HG02642 (cell line): ENCODE measurements at regions not wholly inside any gene's neighbourhood (a gene's known extent, or its start where the extent isn't known, plus 50 kb on each side); places are given as distances from the start of the nearest gene placed in this dataset.
"Not testable (repeated sequence)": the region's sequence is repeated elsewhere in the genome, so short reads cannot be mapped to it uniquely, and the experiment has no call there.

ENCODE experiments used
- ATAC-seq: cut with Tn5 transposase; IDR thresholded peaks from one replicate; pipeline ENCODE4 v1.9.1; 2021; ENCODE audit warnings: mild to moderate bottlenecking; ENCODE audit not compliant: unreplicated experiment, poor library complexity

DNA sequence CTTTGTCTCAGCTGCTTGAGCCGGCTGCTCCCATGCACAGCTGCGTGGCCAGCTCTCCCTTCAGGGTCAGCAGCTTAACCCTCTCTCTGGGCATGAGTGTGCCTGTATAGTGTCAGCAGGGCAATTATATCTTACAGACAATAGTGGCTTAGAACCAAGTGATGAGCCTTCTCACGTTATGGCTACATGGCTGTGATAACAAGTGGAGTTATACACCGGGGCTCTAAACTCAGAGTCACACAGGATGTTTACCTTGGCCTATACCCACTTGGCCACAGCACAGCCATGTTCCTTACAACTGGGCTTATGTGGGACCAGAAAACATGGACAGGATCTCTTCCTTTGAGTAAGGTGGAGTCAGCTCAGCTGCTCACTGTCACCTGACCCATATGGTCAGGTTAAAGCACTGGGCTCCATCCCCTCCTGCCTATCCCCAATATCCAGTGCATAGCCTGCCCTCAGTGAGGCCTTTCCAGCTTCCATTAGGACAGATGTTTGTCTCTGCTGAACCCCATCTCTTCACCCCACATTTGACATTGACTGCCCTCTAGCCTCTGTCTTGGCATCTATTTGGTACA is 294.2 kb upstream of the NCKAP5 start:
- no peak for ATAC-seq

DNA sequence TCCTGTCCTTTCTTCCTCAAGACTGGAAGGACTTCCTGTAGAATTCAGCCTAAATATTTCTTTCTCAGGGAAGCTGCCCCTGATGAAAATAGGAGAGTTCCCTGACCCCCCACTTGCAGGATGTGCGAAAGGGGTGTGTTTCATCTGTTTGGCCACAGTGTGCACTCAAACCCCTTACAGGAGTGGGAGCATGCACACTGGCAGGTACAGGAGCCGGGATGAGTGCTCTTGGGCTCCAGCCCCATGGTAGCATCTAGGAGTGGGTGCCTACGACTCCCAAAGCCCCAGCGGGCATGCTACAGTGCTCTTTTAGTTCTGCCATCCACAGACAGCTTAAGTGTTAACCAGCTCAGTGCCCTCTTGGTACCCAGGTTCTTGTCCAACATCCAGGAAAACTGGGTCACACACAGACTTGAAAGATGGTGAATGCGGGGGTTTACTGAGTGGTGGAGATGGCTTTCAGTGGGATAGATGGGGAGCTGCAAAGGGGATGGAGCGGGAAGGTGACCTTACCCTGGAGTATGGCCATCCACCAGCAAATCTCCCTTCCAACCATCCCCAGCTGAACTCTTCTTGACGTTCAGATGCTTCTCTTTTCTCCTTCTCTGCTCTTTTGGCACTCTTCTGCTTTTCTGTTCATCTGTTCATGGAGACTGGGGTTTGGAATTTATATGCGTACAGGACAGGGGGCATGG is 295.0 kb upstream of the NCKAP5 start:
- no peak for ATAC-seq

DNA sequence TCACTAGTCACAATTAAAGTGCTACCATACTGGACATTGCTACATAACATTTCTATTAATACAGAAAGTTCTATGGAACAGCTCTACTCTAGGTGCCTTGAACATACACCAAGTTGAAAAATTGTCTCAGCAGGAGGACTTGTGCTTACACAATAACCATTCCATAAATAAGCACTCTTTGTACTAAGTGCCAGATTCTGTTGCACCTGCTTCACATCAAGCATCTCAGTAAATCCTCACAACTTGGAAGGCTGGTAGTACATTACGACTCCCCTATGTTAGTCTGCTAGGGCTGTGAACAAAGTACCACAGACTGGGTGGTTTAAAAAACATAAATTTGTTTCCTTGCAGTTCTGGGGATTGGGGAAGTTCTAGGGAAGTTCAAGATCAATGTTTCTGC is 296.9 kb upstream of the NCKAP5 start:
- ATAC-seq: no peak

DNA sequence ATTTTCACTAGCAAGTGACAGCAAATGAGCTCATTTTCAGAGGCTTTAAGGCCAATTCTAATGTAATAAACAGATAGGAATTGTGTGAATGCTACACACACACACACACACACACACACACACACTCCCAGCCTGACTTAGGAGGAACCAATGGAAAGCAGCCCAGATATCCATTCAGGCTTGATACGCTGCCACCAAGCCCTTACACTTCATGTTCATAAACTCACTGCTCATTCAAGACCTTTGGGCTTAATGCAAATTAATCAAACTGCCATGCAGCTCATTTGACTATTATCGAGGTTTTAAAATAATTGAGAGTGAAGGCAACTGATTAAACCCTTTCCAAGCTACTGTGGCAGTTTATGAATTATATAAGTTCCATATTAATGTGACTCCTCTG is 298.9 kb upstream of the NCKAP5 start:
- ATAC-seq: no peak

DNA sequence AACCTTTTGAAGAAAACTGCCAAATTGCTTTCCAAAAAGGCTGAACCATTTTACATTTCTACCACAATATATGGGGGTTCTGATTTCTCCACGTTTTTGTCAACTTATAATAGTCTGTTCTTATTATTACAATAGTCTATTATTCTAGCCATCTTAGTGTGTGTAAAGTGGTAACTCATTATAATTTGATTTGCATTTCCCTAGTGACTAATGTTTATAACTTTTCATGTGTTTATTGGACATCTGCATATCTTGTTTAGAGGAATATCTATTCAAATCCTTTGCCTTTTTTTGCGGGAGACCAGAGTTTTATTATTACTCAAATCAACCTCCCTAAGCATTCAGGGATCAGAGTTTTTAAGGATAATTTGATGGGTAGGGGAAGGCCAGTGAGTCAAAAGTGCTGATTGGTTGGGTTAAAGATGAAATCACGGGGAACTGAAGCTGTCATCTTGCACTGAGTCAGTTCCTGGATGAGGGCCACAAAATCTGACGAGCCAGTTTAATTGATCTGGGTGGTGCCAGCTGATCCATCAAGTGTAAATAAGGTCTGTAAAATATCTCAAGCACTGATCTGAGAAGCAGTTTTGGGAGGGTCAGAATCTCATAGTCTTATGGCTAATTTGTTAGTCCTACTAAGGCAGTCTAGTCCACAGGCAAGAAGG is 303.4 kb upstream of the NCKAP5 start:
- ATAC-seq: no peak

DNA sequence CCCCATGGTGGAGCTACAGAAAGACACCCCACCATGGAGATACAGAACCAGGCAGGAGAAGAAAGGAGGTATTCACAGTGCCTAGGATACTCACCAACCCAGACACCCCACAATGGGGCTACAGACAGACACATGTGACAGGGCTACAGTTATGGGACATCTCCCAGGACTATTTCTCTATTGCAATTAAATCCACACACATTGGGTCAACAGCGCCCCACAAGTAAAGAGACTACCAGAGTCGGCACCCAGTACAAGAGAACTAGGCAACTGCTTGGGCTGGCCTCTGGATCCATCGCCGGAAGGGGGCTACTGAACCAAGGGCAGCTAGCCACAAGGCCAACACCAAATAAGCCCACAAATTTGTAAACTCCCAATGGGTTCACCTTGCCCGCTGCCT is 310.1 kb upstream of the NCKAP5 start:
- ATAC-seq: no peak

DNA sequence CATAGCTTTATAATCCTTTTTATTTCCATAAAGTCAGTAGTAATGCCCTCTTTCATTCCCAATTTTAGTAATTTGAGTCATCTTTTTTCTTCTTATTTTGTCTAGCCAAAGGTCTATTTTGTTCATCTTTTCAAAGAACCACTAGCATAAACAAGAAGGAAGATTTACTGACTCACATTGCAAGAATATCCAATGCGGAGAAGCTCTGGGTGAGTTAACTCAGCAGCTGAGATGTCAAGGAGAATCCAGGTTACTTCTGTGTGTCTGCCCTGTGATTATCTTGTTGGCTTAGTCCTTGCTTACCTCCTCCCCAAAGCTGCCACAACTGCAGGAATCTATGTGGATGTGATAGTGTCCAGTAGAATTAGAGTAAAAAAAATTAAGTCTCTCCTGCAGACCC is 311.4 kb upstream of the NCKAP5 start:
- no peak for ATAC-seq

DNA sequence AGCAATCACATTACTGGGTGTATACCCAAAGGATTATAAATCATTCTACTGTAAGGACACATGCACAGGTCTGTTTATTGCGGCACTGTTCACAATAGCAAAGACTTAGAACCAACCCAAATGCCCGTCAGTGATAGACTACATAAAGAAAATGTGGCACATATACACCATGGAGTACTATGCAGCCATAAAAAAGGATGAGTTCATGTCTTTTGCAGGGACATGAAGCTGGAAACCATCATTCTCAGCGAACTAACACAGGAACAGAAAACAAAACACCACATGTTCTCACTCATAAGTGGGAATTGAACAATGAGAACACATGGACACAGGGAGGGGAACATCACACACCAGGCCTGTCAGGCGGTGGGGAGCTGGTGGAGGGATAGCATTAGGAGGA is 313.9 kb upstream of the NCKAP5 start:
- not testable (repeated sequence) for ATAC-seq

DNA sequence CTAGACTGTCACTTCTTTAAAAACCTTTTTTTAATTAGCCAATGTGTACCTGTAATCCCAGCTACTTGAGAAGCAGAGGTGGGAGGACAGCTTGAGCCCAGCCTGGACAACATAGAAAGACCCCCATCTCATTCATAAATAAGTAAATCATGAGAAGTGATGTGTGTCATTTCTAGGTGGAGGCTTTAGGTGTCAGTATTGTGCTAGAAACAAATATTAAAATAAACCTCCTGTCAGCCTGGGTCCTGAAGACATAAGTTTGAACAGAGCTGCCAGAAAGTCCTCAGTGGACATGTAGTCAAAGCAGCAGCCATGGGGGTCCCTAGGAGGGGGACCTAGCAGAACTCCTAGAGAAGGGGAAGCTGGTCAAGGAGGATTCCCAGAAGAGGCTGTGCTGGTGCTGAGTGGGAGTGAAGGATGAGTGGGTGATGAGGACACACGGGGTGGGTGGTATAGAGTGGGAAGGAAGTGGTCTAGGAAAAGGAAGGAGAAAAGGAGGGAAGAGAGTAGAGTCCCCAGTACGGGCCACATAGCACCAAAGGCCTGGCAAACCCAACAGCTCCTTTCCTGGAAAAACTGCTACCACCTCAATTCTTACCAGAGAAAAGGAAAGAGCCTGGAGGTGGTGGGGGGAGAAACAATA is 316.6 kb upstream of the NCKAP5 start:
- ATAC-seq: no peak

DNA sequence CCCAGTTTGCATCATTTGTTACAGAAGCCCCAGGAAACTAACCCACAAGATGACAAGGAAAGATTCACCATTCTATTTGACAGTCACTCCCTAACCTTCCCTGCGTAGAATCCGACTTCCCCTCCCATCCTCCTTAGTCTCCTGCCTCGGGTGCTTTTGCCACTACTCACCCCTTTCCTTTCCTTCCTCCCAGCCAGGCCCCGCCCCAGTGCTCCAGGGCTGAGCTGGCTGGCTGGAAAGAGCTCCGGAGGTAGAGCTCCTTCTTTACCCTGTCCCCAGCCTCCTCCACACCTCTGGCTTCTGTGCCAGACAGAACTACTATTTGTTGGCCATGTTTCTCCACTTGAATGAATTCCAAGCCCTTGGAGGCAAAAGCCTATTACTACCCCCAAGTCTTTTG is 317.6 kb upstream of the NCKAP5 start:
- no peak for ATAC-seq

DNA sequence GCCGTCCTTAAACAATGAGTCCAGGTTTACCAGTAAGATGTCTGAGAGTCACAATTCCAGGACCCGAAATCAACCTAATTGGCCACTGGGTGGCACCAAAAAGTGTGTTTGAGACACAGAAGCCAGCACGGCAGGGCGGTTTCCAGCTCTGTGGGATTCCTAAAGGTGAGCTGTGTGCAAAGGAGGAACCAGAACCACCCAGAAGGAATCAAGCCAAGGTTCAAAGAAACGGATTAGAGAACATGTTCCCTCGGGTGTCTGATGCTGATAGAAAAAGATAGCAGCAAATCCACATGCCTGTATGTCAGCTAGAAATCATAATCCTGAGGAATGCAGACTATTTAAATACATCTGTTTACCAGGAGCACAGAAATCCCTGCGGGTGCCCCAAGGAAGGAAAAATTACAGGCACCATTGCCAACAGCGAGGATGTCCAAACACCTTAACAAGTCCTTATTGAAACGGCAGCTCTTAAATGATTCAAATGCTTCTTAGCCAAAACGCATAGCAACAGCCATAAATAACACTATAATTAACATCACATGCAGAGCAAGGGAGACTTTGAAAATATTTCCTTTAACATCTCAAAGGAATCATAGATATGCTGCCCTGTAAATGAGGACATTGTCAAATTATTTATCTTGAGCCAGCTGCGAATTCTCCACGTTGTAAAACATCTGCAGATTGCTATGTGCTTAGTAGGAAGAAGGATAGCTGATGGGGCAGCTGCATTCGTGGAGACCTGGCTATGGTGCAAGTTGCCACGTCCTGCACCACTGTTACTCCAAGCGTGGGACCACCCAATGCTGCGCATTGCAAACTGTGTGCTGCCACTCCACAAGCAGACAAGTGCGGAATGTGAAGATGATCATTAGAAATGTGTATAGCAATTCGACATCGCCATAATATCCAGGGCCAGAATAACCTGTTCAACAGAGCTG is 318.7 kb upstream of the NCKAP5 start:
- peak; percentile 76 for ATAC-seq

DNA sequence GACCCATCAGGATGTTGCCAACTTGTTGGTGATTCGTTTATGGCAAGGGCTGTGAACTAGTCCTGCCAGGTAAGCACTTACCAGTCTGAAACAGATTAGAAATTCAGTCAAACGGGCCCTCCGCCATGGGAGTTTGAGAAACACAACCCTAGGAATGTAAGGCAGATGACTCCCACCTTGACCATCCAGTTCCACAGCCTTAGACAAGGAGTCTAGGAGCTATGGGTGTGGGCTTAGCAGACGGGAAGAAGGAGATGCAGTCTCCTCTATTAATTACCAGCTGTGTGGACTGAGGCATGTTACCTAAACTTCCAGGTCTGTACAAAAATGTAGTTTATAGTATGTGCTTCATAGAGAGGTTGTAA is 319.4 kb upstream of the NCKAP5 start:
- ATAC-seq: no peak

DNA sequence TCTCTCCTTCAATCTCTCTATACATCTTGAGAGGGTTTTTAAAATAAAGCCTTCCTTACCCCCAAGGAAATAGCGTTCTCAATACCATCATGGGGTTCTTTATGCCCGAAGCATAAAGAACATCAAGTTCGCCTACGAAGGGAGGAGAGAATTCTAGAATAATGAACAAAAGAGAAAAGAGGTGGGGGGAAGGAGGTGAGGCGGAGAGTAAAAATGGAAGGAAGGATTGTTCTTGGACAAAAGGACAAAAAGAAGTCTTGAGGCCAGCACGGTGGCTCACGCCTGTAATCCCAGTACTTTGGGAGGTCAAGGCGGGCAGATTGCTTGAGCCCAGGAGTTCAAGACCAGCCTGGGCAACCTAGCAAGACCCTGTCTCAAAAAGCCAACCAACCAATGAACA is 319.8 kb upstream of the NCKAP5 start:
- ATAC-seq: no peak

DNA sequence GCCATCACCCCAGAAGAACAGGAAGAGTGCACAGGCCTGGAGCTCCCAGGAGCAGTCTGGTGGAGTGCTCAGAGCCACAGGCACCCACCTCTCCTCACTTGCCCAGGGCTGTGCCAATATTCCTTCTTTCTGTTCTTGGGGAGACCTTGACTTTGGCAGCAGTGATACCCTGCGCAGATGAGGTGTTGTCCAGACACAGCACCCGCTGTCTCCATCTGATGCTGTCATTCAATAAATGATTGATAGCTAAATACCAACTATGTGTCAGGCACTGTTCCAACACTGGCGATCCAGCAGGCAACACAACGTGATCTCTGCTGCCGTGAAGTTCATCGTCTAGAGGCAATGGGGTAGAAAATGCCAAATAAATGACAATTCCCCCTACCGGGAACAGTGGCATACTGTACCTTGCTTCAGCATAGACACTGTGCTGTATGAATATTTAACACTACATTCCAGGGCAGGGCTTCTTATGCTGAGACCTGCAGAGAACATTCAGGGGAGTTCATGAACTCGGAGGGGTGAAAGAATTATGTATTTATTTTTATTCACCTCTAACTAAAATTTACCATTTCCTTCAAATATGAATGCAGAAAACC is 320.5 kb upstream of the NCKAP5 start:
- ATAC-seq: no peak

DNA sequence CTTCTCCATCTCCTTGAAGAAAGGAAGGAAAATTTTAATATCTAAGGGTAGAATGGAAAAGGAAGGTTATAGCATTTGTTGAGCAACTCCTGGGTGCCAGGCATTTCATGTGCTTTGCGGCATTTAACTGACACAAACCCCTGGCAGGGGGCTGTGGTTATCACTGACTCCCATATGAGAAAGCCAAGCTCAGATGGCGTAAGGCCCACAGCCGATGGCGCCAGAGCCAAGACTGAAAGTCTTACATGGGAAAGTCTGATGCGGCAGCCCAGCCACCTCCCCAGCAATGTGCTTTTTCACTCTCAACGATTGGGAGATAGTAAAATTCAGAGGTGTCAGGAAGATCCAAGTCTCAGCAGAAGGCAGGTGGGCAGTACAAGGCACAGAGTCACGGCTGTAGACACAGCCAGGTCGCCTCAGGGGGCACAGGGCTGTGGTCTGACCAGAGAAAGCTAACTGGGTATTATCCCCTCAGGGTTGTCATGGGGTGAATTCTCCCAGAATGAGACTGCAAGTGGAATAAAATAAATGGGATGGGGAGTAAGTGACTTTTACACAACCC is 324.2 kb upstream of the NCKAP5 start:
- no peak for ATAC-seq

DNA sequence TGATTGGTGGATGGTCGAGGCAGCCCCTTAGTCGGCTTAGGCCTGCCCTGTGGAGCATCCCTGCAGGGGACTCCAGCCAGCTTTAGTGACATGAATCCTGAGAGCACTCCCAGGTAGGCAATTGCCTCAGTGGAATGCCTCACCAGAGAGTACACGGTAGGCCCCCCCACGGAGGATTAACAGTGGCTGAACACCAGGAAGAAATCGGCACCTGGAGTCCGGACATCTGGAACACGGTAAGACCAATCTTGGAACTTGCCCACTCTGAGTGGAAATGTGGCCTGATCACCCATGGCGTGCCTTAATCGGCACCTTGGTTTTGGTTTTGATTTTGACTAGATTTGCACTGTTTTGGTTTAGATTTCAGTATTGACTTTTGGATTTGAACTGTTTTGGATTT is 326.2 kb upstream of the NCKAP5 start:
- no peak for ATAC-seq

DNA sequence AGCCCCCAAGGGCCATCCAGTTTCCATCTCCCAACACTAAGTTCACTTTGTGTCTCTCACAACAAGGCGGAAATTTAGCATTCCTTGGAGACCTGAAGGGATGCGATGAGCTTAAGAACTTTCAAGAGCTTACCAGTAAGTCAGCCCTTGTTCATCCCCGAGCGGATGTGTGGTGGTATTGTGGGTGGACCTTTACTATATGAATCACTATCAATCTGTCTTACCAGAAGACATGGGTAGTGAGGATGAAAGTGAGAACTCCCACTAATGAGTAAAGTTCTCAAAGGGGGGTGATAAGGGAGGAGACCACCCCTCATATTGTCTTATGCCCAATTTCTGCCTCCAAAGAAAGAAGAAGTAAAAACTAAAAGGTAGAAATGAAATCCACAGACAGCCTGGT is 329.6 kb upstream of the NCKAP5 start:
- not testable (repeated sequence) for ATAC-seq

DNA sequence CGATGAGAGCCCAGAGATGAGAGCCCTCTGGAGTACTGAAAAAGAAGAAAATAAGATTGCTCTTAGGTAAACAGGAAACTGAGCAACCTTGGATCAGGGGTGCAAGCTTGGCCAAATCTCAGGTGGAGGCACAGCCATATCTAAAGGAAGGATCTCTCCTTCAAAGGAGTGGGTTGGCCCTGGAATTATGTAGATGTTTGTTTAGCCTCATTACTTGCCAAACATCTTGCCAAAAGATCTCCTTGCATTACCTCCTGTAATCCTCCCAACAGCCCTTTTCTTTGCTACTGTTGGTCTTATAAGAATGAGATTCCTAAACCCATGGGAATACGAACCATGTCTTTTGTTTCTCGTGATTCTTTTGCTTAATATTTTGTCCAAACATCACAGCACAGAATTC is 332.6 kb upstream of the NCKAP5 start:
- no peak for ATAC-seq

DNA sequence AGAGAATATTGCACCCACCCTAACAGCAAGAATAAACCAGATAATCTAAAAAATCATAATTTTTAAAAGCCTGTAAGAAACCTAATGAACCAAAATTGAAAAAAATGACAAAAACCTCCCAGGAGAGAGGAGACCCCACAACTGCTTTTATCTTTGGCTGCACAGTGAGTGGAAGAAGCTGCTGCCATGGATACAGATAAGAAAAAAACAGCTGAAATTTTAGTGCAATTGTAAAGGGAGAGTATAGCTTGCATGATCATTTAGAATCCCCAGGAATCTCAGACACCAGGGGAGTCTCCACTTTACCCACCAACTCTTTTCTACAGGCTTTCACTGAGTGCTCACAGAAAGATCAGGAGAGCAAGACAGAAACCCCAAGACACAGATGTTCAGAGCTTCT is 338.1 kb upstream of the NCKAP5 start:
- ATAC-seq: no peak

DNA sequence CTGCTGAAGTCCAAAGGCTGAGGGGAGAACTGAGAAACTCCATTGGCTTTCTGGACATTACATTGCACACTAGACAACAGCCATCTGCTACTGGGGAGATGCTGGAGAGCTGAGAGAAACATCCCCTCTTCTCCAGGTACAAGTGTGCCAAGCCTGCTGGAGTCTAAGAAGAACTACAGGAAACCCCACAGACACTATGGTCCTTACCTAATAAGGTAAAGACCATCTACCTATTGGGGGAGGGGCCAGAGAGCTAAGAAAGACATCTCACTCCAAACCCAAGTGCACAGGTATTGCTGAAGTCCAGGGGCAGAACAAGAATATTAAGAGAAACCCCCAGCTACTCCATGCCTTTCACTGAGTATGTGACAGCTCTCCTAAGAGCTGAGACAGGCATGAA is 338.7 kb upstream of the NCKAP5 start:
- ATAC-seq: no peak
